ENCODE measurements at regions not wholly inside any gene's neighbourhood (a gene's known extent, or its start where the extent isn't known, plus 50 kb on each side); places are given as distances from the start of the nearest gene placed in this dataset.

DNA sequence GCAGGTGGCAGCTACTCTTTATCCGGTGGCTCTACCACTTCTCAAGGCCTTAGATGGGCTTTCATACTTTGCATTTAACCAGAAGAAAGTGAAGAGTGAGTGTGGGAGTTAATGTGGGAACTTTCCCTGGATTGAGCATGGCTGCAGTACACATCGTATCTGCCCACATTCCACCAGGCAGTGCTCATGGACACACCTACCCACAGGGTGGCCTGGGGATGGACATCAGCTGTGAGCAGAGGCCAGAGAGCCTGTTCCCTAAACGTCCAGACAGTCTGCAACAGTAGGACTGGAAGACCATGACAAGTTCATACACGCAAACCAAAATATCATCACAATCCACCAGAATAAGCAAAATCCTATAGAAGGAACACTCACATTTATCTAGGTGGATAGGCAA, 213.8 kb downstream of the IRX1 start:
- TF ChIP-seq POLR2A (IDR thresholded peaks at IDR 0.05): no peak
- TF ChIP-seq, protein P1, sequence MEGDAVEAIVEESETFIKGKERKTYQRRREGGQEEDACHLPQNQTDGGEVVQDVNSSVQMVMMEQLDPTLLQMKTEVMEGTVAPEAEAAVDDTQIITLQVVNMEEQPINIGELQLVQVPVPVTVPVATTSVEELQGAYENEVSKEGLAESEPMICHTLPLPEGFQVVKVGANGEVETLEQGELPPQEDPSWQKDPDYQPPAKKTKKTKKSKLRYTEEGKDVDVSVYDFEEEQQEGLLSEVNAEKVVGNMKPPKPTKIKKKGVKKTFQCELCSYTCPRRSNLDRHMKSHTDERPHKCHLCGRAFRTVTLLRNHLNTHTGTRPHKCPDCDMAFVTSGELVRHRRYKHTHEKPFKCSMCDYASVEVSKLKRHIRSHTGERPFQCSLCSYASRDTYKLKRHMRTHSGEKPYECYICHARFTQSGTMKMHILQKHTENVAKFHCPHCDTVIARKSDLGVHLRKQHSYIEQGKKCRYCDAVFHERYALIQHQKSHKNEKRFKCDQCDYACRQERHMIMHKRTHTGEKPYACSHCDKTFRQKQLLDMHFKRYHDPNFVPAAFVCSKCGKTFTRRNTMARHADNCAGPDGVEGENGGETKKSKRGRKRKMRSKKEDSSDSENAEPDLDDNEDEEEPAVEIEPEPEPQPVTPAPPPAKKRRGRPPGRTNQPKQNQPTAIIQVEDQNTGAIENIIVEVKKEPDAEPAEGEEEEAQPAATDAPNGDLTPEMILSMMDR (IDR thresholded peaks at IDR 0.05): no peak

All from Peyer's patch (tissue), 4 donors.